Activated naive CD8-positive, alpha-beta T cell treated with anti-CD3 and anti-CD28 coated beads, Interleukin-2, amount 10 ng/mL, durations not matched to agents 7 days and 5 days (primary cell): ENCODE measurements at regions not wholly inside any gene's neighbourhood (a gene's known extent, or its start where the extent isn't known, plus 50 kb on each side); places are given as distances from the start of the nearest gene placed in this dataset.

Experiments
- ATAC-seq: fragments of 150-1000 bp; cut with Tn5 transposase; one replicate; pipeline ENCODE4 v1.10.0; 2021; ENCODE audit warnings: low read depth, moderate library complexity
- POLR2A ChIA-PET: fragments of 350-600 bp; sonication (Branson Sonifier 250); formaldehyde crosslinking; loops from one replicate; lab custom pipeline; 2021; ENCODE audit warnings: antibody characterized with exemption; lab: Charles Lee
- DNase-seq: peaks from one replicate; pipeline ENCODE4 v3.0.0; 2021
- H3K27ac Mint-ChIP-seq: one replicate; pipeline ENCODE4 v1.8.0; 2022; ENCODE audit warnings: mild to moderate bottlenecking, mixed read lengths
- H3K27me3 Mint-ChIP-seq: one replicate; pipeline ENCODE4 v1.8.0; 2022; ENCODE audit warnings: mild to moderate bottlenecking, moderate library complexity, mixed read lengths
- H3K36me3 Mint-ChIP-seq: one replicate; pipeline ENCODE4 v1.8.0; 2021; ENCODE audit warnings: mild to moderate bottlenecking, mixed read lengths
- H3K4me1 Mint-ChIP-seq: one replicate; pipeline ENCODE4 v1.8.0; 2021; ENCODE audit warnings: mixed read lengths
- H3K4me3 Mint-ChIP-seq: one replicate; pipeline ENCODE4 v1.8.0; 2022; ENCODE audit warnings: mild to moderate bottlenecking, moderate library complexity, mixed read lengths
- H3K9me3 Mint-ChIP-seq: one replicate; pipeline ENCODE4 v1.8.0; 2021; ENCODE audit warnings: mixed read lengths

GRCh38 chr20:63116412-63117106 is 99.4 kb downstream of the YTHDF1 start:
- peak; percentile 58 for DNase-seq
- Mint-ChIP-seq H3K27ac (no peak overlapping the region), H3K4me3 (no peak overlapping the region), H3K27me3 (peaks cover 14% of the 10 kb centered on the region), H3K9me3 (peaks cover 7% of the 10 kb centered on the region), H3K4me1 (no peaks in the 10 kb centered on the region), H3K36me3 (no peaks in the 10 kb centered on the region)
- ATAC-seq: no peak
- POLR2A ChIA-PET: no interaction called here

GRCh38 chr20:63115651-63116411 is 100.1 kb downstream of the YTHDF1 start:
- Mint-ChIP-seq H3K4me1 (no peaks in the 10 kb centered on the region), H3K9me3 (peaks cover 9% of the 10 kb centered on the region), H3K36me3 (no peaks in the 10 kb centered on the region), H3K27ac (no peak overlapping the region), H3K4me3 (no peak overlapping the region), H3K27me3 (peaks cover 15% of the 10 kb centered on the region)
- POLR2A ChIA-PET: no interaction called here
- ATAC-seq: no peak
- no peak for DNase-seq

- POLR2A ChIA-PET: no interaction called here
- peak; percentile 10 for DNase-seq
- Mint-ChIP-seq H3K4me1 (no peaks in the 10 kb centered on the region), H3K27ac (no peak overlapping the region), H3K9me3 (peaks cover 11% of the 10 kb centered on the region), H3K27me3 (peaks cover 19% of the 10 kb centered on the region), H3K36me3 (no peaks in the 10 kb centered on the region), H3K4me3 (no peak overlapping the region)
- no peak for ATAC-seq
Observed at GRCh38 chr20:63114693-63115311, 101.1 kb downstream of the YTHDF1 start.

- H3K27ac Mint-ChIP-seq: no peak overlapping the region
- no peak overlapping the region for H3K4me3 Mint-ChIP-seq
- H3K9me3 Mint-ChIP-seq: peaks cover 12% of the 10 kb centered on the region
- peaks cover 24% of the 10 kb centered on the region for H3K27me3 Mint-ChIP-seq
- DNase-seq (peak; percentile 4), ATAC-seq (no peak)
- no peaks in the 10 kb centered on the region for H3K4me1 Mint-ChIP-seq
- POLR2A ChIA-PET: no interaction called here
- no peaks in the 10 kb centered on the region for H3K36me3 Mint-ChIP-seq
Observed at GRCh38 chr20:63114006-63114692, 101.8 kb downstream of the YTHDF1 start.

GRCh38 chr20:63112491-63113219 is 103.3 kb downstream of the YTHDF1 start:
- peaks cover 24% of the 10 kb centered on the region for H3K27me3 Mint-ChIP-seq
- POLR2A ChIA-PET: no interaction called here
- H3K4me1 Mint-ChIP-seq: no peaks in the 10 kb centered on the region
- DNase-seq (peak; percentile 16), ATAC-seq (no peak)
- no peaks in the 10 kb centered on the region for H3K36me3 Mint-ChIP-seq
- H3K27ac Mint-ChIP-seq: no peak overlapping the region
- no peak overlapping the region for H3K4me3 Mint-ChIP-seq
- H3K9me3 Mint-ChIP-seq: peaks cover 12% of the 10 kb centered on the region

GRCh38 chr20:63108247-63108646 is 101.5 kb upstream of the BHLHE23 start:
- POLR2A ChIA-PET: no interaction called here
- Mint-ChIP-seq H3K36me3 (no peaks in the 10 kb centered on the region), H3K4me1 (no peaks in the 10 kb centered on the region), H3K4me3 (no peak overlapping the region), H3K27ac (no peak overlapping the region), H3K9me3 (peaks cover 12% of the 10 kb centered on the region), H3K27me3 (peaks cover 12% of the 10 kb centered on the region)
- ATAC-seq: no peak
- no peak for DNase-seq

- H3K27ac Mint-ChIP-seq: no peak overlapping the region
- peaks cover 12% of the 10 kb centered on the region for H3K9me3 Mint-ChIP-seq
- DNase-seq (no peak), ATAC-seq (no peak)
- H3K36me3 Mint-ChIP-seq: no peaks in the 10 kb centered on the region
- H3K4me1 Mint-ChIP-seq: peaks cover 3% of the 10 kb centered on the region
- POLR2A ChIA-PET: no interaction called here
- peaks cover 12% of the 10 kb centered on the region for H3K27me3 Mint-ChIP-seq
- H3K4me3 Mint-ChIP-seq: no peak overlapping the region
Observed at GRCh38 chr20:63107449-63108200, 100.9 kb upstream of the BHLHE23 start.

- H3K27ac Mint-ChIP-seq: no peak overlapping the region
- DNase-seq: no peak
- H3K9me3 Mint-ChIP-seq: peaks cover 9% of the 10 kb centered on the region
- POLR2A ChIA-PET: no interaction called here
- H3K27me3 Mint-ChIP-seq: peaks cover 12% of the 10 kb centered on the region
- H3K36me3 Mint-ChIP-seq: no peaks in the 10 kb centered on the region
- H3K4me1 Mint-ChIP-seq: peaks cover 4% of the 10 kb centered on the region
- no peak overlapping the region for H3K4me3 Mint-ChIP-seq
- ATAC-seq: no peak
Observed at GRCh38 chr20:63106765-63107448, 100.1 kb upstream of the BHLHE23 start.

- POLR2A ChIA-PET: no interaction called here
Observed at GRCh38 chr20:63106108-63106764, 99.5 kb upstream of the BHLHE23 start.

GRCh38 chr20:63105211-63106107 is 98.7 kb upstream of the BHLHE23 start:
- Mint-ChIP-seq H3K9me3 (peaks cover 4% of the 10 kb centered on the region), H3K4me3 (no peak overlapping the region), H3K4me1 (peaks cover 7% of the 10 kb centered on the region), H3K36me3 (no peaks in the 10 kb centered on the region), H3K27ac (no peak overlapping the region), H3K27me3 (peaks cover 9% of the 10 kb centered on the region)
- DNase-seq (no peak), ATAC-seq (no peak)
- POLR2A ChIA-PET: no interaction called here

More at GRCh38 chr20:63106108-63106764, 99.5 kb upstream of the BHLHE23 start:
- peaks cover 7% of the 10 kb centered on the region for H3K4me1 Mint-ChIP-seq
- no peak overlapping the region for H3K4me3 Mint-ChIP-seq
- DNase-seq (no peak), ATAC-seq (no peak)
- no peak overlapping the region for H3K27ac Mint-ChIP-seq
- peaks cover 4% of the 10 kb centered on the region for H3K9me3 Mint-ChIP-seq
- H3K36me3 Mint-ChIP-seq: no peaks in the 10 kb centered on the region
- H3K27me3 Mint-ChIP-seq: peaks cover 9% of the 10 kb centered on the region
